Testis (tissue), 2 donors: ENCODE measurements at regions not wholly inside any gene's neighbourhood (a gene's known extent, or its start where the extent isn't known, plus 50 kb on each side); places are given as distances from the start of the nearest gene placed in this dataset.
A peak's percentile ranks its signal among the peaks of the same experiment; 100 is the strongest.

Experiments
- DNase-seq: peaks from one replicate; pipeline ENCODE4 v3.0.0-alpha.2; 2019
- H3K27ac ChIP-seq, 2 donors: fragments of 200-600 bp; sonication (generic); one replicate each; pipeline ENCODE4 v1.5.1; 2019
- H3K27me3 ChIP-seq: fragments of 200-600 bp; sonication (generic); one replicate; pipeline ENCODE4 v1.5.1; 2019
- H3K36me3 ChIP-seq: fragments of 200-600 bp; sonication (generic); one replicate; pipeline ENCODE4 v1.5.1; 2017; ENCODE audit warnings: low read depth; ENCODE audit errors: missing control alignments
- H3K4me1 ChIP-seq: fragments of 200-600 bp; sonication (generic); one replicate; pipeline ENCODE4 v1.5.1; 2019
- H3K4me3 ChIP-seq, 2 donors: fragments of 200-600 bp; sonication (generic); one replicate each; pipeline ENCODE4 v1.5.1; 2017 to 2019
- H3K9me3 ChIP-seq: fragments of 200-600 bp; sonication (generic); one replicate; pipeline ENCODE4 v1.5.1; 2017
- CTCF ChIP-seq, 3 experiments: fragments of 450-650 bp in 2 of 3; fragments of 200-600 bp in 1 of 3; sonication (generic) in 1 of 3; IDR thresholded peaks; one replicate each; pipeline ENCODE4 v1.5.1; 2016 to 2019; ENCODE audit warnings: antibody characterized with exemption in 3 of 3, mild to moderate bottlenecking in 2 of 3, moderate library complexity in 1 of 3
- POLR2A ChIP-seq: fragments of 450-650 bp; IDR thresholded peaks from one replicate; pipeline ENCODE4 v1.6.1; 2017; ENCODE audit warnings: antibody characterized with exemption, mild to moderate bottlenecking, moderate library complexity
- WGBS, 2 donors: methylation state at CpG; one replicate each; pipeline ENCODE4 v1.1.5; 2018; 5-methylcytosine and 5-hydroxymethylcytosine counted together
- intact Hi-C: fragments of 100-400 bp; cut with DNase I; formaldehyde crosslinking; loops from one replicate; pipeline ENCODE4 v1.15.1; 2023; ENCODE audit warnings: low total_unique reads

GRCh38 chr2:8486141-8486540 lies 195.7 kb upstream of the ID2 start:
- TF ChIP-seq POLR2A (no peak), CTCF (IDR thresholded peaks at IDR 0.05) (no peak)
- WGBS, 2 donors, result 92 to 95% methylated on average over 4 of the region's 4 CpGs
- H3K4me3 ChIP-seq, result no peak overlapping the region
- no peaks in the 10 kb centered on the region for H3K27me3 ChIP-seq
- no peak for DNase-seq
- H3K36me3 ChIP-seq, result no peaks in the 10 kb centered on the region
- peaks cover 5% of the 10 kb centered on the region for H3K4me1 ChIP-seq
- no peak overlapping the region for H3K27ac ChIP-seq
- H3K9me3 ChIP-seq, result no peaks in the 10 kb centered on the region
- intact Hi-C loops, result no loop called here

GRCh38 chr2:8487461-8487932 lies 194.4 kb upstream of the ID2 start:
- no peaks in the 10 kb centered on the region for H3K36me3 ChIP-seq
- 54 to 56% methylated on average over 16 of the region's 16 CpGs for WGBS, 2 donors
- no peaks in the 10 kb centered on the region for H3K27me3 ChIP-seq
- intact Hi-C loops, result no loop called here
- TF ChIP-seq CTCF (IDR thresholded peaks at IDR 0.05), result no peak
- no peak for TF ChIP-seq POLR2A
- no peak overlapping the region for H3K27ac ChIP-seq
- H3K9me3 ChIP-seq, result no peaks in the 10 kb centered on the region
- no peak for DNase-seq
- H3K4me3 ChIP-seq, result peak overlapping the region; percentile 3 to 13
- H3K4me1 ChIP-seq, result peaks cover 5% of the 10 kb centered on the region

- H3K9me3 ChIP-seq, result no peaks in the 10 kb centered on the region
- TF ChIP-seq POLR2A (no peak), CTCF (IDR thresholded peaks at IDR 0.05) (no peak)
- no peaks in the 10 kb centered on the region for H3K27me3 ChIP-seq
- H3K4me3 ChIP-seq, result peak overlapping the region; percentile 3 to 13
- no peak overlapping the region for H3K27ac ChIP-seq
- peaks cover 9% of the 10 kb centered on the region for H3K4me1 ChIP-seq
- 41 to 67% methylated on average over 22 to 23 of the region's 23 CpGs for WGBS, 2 donors
- no peak for DNase-seq
- intact Hi-C loops, result no loop called here
- no peaks in the 10 kb centered on the region for H3K36me3 ChIP-seq
Measured at GRCh38 chr2:8488001-8488738, 193.7 kb upstream of the ID2 start.

DNA sequence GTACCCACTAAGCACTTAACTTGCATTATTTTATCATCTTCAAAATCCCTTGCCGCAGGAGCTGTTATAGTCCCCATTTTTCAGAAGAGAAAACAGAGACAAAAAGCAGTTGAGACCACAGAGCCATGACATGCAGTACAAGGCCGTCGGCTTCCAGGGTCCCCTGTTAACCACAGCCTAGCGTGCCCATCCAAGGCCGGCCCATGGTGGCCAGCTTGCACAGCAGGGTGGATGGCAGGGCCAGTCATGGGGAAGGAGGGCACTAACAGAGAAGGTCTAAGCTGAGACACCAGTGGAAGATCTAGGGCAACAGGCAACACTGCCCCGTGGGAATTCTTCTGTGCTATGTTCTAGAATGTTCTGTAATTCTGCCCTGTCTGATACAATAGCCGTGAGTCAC lies 192.6 kb upstream of the ID2 start:
- Histone ChIP-seq H3K27me3 (no peaks in the 10 kb centered on the region), H3K4me3 (no peak overlapping the region), H3K9me3 (no peaks in the 10 kb centered on the region), H3K4me1 (peaks cover 16% of the 10 kb centered on the region), H3K36me3 (no peaks in the 10 kb centered on the region), H3K27ac (no peak overlapping the region)
- 92 to 94% methylated on average over 7 of the region's 7 CpGs for WGBS, 2 donors
- no peak for DNase-seq
- TF ChIP-seq CTCF (IDR thresholded peaks at IDR 0.05) (no peak), POLR2A (no peak)
- intact Hi-C loops, result no loop called here

DNA sequence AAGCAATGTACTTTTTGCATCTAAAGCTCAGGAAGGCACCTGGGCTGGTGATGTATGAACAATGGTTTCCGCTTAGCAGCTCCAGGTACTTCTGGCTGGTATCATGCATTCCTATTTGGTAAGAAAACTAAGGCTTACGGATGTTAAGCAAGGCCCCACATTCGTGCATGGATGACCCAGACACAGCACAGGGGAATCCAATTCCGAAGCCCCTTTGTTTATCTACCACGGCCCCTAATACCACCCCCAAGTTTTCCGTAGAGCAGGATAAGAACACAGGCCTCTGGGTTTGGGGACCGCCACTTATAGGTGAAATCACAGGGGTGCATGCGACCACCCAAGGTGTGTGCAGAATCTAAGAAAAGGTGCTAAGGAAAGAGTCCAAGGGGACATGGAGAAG lies 192.1 kb upstream of the ID2 start:
- H3K4me1 ChIP-seq, result peaks cover 16% of the 10 kb centered on the region
- no peaks in the 10 kb centered on the region for H3K36me3 ChIP-seq
- H3K27ac ChIP-seq, result no peak overlapping the region
- H3K27me3 ChIP-seq, result no peaks in the 10 kb centered on the region
- H3K9me3 ChIP-seq, result no peaks in the 10 kb centered on the region
- WGBS, 2 donors, result 94 to 96% methylated on average over 8 of the region's 8 CpGs
- no peak overlapping the region for H3K4me3 ChIP-seq
- DNase-seq, result no peak
- no peak for TF ChIP-seq CTCF (IDR thresholded peaks at IDR 0.05)
- TF ChIP-seq POLR2A, result no peak
- intact Hi-C loops, result no loop called here
